Stimulated activated CD4-positive, alpha-beta T cell treated with anti-CD3 and anti-CD28 coated beads, Interleukin-1b, Interleukin-23, amount 100 ng/mL, for 48 hours (primary cell): ENCODE measurements at regions not wholly inside any gene's neighbourhood (a gene's known extent, or its start where the extent isn't known, plus 50 kb on each side); places are given as distances from the start of the nearest gene placed in this dataset.

ENCODE experiments used
- DNase-seq: peaks from one replicate; pipeline ENCODE4 v3.0.0-alpha.2; 2020

DNA sequence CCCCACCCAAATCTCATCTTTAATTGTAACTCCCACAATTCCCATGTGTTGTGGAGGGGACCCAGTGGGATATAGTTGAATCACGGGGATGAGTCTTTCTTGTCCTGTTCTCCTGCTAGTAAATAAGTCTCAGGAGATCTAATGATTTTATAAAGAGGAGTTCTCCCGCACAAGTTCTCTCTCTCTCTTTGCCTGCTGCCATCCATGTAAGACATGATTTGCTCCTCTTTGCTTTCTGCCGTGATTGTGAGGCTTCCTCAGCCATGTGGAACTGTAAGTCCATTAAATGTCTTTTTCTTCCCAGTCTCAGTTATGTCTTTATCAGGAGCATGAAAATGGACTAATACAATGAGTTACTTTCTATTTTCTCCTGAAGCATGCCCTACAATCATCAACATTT is 1158.5 kb downstream of the CDH18 start:
- no peak for DNase-seq

DNA sequence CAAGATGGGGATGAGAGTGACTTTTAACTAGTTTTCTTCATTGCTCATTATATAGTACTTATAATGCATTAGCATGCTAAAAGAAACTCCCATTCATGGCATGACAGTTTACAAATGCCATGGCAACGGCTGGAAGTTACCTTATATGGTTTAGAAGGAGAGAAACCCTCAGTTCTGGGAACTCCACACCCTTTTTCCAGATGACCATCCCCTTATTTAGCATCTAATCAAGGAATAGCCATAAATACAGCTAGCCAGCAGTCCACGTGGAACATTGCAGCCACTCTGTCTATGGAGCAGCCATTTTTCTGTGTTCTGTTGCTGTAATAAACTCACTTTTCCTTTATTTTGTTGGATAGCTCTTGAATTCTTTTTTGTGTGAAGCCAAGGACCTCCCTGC is 1137.8 kb downstream of the CDH18 start:
- no peak for DNase-seq

DNA sequence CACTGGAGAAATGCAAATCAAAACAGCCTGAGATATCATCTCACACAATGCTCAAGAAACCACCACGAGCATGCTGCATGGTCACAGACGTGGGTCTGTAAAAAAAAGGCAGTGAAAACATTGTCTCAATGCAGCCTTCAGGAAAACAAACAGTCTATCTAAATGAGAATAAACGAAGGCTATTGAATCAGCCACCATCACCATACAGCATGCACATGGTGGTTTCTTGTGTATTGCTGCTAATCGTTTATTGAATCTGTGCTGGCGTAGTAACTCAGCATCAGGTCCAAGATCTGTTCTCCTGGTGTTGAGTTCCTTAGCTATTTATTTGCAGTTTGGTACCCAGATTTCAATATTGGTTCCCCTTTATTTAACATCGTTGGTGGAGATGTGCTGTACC is 1115.0 kb downstream of the CDH18 start:
- no peak for DNase-seq

DNA sequence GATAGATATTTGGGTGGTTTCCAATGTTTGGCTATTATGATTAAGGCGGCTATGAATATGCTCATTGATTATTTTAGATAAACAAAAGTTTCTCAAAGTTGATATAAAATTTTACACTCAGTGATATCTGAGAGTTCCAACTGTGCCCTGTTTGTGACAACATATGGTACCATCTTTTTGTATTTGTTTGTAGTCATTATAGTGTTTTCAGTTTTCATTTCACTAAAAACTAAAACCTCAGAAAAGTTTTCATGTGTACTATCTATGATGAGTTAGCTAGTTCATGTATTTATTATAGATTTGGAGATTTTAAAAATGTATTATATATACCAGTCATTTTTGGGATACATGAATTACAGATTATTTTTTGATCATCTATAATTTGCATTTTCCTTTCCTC is 1111.4 kb downstream of the CDH18 start:
- no peak for DNase-seq

DNA sequence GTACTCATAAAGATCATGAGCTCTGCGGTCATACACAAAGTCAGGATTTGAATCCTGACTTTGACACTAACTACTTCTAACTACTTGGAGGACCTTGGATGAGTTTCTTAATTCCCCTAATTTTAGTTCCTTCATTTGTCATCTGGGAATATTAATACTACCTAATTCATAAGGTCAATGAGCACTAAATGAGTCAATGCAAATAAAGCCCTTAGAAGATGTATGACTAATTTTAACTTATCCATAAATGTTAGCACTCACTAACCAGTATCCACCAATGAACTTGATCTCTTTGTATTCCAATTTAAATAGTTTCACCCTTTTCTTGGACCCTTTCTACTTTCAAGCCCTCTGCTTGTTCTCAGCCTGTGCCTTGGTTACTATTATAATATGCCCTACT is 1106.4 kb downstream of the CDH18 start:
- DNase-seq = no peak

DNA sequence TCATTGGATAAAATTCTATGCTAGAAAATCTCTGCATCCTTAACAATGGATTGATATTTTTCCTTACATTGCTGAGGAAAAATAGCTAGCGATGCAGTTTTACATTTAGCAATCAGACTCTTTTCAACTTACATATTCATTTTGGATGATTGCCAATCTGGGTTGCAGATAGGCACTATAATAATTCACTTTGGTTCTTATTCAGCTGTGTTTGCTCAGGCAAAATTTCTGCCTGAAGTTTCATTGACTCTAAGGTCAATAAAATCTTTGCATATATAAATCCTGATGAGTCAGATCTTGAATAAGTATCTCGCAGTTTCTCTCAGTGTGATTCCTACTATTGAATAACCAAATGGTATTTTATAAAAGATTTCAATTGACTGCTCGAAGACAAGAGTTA is 1105.8 kb downstream of the CDH18 start:
- no peak for DNase-seq

DNA sequence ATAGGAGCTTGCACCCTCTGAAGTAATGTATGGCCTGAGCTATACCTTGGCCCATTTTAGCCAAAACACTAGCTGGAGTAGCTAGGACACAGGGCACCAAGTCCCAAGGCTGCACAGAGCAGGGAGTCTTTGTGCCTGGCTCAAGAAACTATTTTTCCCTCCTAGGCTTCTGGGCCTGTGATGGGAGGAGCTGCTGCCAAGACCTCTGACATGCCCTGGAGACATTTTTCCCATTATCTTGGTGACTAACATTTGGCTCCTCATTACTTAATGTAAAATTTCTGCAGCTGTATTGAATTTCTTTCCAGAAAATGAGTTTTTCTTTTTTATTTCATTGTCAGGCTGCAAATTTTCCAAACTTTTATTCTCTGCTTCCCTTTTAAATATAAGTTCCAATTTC is 1099.2 kb downstream of the CDH18 start:
- DNase-seq = no peak

DNA sequence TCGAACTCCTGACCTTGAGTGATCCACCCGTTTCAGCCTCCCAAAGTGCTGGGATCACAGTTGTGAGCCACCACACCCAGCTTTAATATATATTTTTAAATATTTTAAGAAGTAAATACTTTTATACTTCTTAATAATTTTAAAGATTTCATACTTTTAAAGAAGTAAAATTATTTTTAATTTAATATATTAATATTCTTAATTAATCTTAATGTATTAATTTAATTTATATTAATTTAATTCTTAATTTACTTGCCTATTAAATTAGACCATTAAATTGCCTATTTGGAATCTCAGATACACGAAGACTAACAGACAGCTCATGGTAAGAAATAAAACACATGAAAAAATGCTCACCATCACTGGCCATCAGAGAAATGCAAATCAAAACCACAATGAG is 1087.4 kb downstream of the CDH18 start:
- DNase-seq = no peak

DNA sequence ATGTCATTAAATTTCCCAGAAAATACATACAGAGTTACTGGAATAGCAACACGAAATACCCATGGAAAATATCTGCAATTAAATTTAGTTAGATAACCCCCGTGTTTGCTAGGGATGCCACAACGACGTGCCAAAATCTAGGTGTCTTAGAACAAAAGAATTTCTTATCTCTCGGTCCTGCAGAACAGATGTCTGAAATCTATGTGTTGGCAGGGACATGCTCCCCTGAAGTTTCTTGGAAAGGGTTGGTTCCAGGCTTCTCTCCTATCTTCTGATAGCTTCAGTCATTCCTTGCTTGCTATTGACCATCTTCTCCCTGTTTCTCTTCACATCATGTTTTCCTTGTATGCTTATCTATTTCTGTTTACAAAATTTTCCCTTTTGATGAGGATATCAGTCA is 1067.0 kb downstream of the CDH18 start:
- no peak for DNase-seq

DNA sequence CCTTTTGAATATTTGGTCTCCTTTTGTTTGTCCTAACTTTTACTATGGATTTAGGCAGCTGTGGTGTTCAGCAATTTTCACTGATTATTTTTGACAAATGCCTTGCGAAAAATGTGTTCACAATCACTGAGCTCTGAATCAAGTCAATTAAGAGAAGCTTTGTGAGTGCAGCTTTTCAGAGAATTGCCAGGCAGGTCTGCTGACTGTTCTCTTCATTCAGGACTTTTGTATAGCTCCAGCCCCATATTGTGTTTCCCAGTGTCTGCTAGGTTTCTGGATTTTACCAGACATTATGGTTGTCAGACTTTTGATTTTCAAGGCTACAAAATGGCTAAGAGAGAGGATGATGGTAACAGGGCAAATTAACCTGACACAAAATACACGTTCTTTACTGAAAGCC is 1055.9 kb downstream of the CDH18 start:
- no peak for DNase-seq

DNA sequence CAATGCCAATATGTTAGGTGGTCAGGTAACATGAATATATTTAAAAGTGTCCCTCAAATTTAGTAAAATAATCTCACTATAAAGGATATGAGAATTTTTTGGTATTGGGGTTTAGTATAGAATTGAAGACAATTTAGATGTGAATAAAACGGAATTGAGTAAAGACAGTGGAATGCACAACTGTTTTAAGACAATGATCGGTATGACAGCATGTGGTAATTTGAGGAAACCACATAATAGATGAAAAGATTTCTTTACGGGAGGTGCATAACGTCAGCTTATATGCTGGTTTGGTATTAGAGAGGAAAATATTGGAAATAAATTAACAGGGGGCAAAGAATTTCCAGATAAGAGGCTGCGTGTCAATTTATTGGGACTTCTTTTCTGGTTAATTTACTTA is 1043.2 kb downstream of the CDH18 start:
- no peak for DNase-seq

DNA sequence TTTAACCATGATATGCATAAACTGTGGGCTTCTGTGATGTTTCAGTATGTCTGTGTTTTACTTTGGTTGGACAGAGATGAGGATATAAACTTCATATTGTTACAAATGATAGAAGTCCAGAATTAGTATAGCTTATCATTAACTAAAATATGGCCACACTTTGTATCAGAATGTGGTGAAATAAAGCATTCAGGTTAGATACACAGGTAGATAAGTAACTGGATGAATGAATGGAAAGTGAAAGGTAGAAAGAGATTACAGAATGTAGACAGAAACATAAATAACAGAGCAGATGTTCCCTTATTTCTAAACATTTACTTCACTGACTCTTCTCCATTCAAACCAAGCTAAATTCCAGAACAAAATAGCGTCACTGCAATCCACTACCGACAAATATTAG is 1033.8 kb downstream of the CDH18 start:
- DNase-seq = no peak

DNA sequence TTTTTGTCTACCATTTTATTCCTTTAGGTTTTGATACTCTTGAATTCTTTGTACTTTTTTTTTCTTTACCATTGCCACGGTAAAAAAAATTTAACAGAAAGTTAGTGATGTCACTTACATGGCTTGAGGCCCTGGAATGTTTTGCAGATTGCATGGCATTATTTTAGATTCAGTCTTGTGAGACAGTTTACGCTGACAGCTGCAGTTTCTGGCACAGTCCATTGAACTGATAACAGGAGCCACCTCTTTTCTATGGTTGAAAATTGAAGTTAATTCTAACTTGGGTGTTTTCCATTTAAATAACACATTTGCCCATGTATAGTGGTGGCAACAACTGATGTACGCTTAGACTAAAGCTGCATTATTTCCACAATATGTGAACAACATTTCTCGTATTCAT is 1028.5 kb downstream of the CDH18 start:
- DNase-seq = no peak

DNA sequence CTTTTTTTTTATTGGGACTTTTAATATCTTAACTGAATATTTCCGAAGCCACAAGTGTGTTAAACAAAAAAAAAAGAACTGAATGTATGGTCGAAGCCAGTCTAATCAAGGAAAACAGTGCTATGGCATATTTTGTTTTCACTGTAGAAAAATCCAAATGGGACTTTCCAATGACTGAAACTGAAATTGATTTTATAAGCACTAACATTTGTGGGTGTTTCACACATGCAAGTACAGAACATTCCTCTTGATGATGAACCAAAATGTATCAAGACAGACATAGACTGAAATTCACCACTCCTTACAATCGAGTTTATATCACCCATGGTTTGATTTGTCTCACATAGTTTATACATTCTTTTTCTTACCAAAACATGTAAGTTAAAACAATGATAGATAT is 1026.8 kb downstream of the CDH18 start:
- DNase-seq = no peak

DNA sequence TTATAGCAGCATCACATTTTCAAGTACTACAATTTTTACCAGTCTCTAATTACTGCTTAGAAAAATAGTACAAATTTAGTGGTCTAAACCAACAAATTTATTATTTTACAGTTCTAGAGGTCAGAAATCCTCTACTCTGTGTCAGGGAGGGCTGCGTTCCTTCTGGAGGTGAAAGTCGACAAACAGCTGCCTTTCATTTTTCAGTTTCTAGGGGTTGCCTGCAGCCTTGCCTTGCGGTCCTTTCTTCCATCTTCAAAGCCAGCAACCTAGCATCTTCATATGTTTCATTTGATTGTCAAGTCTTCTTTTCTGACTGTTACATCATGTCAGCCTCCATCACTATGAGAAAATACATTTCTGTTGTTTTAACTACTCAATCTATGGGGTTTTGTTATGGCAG is 1022.1 kb downstream of the CDH18 start:
- DNase-seq = no peak

DNA sequence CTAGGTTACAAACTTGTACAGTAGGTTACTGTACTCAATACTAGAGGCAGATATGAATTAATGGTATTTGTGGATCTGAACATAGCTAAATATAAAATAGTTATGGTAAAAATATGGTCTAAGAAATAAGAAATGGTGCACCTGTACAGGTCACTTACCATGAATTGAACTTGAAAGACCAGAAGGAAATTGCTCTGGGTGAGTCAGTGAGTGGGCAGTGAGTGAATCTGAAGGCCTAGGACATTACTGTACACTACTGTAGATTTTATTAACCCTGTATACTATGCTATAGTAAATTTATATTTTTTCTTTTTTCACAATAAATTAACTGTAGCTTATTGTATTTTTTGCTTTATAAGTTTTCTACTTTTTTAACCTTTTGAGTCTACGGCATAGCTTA is 1020.4 kb downstream of the CDH18 start:
- no peak for DNase-seq

DNA sequence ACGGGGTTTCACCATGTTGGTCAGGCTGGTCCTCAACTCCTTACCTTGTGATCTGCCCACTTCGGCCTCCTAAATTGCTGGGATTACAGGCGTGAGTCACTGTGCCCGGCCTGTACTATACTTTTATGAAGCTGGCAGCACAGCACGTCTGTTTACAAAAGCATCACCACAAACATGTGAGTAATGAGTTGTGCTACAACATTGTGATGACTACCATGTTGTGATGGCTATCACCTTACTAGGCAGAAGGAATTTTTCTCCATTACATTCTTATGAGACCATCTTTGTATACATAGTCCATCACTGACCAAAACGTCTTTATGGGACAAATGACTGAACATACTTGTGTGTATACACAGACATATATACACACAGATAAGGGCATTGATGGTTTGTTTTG is 1019.0 kb downstream of the CDH18 start:
- DNase-seq = no peak

DNA sequence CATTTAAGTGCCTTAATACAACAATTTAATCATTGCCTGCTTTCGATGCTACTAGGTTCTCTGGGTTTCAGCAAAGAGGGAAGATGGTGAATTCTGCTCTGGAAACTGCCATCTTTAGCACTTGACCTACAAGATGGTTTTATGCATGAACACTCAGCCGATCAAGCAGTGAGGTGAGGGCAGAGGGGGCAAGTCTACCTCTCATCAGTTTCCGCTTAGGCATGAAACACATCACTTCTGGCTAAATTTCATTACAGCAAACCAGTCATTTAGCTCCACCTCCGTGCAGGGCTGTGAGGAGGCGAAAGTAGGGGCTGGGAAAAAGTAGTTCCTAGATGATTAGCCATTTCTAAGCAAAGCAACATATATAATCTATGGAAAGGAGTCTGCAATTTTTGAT is 1018.0 kb downstream of the CDH18 start:
- no peak for DNase-seq

DNA sequence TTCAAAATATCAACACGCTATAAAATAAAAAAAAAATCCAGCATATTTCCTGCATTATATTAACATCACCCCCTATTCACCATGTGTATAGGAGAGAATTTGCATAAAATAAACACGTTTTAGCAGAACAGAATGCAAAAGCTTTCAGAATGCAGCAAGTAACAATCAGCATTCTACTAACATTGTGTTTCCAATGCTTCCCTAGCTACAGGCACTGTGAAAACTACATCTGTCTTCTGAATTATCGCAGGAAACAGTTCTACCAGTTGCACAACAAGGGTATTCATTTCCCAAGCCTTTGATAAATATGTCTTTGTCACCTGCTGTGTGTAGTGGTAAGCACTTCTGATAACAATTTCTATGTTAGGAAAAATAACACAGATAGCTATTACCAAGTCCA is 1015.8 kb downstream of the CDH18 start:
- no peak for DNase-seq

DNA sequence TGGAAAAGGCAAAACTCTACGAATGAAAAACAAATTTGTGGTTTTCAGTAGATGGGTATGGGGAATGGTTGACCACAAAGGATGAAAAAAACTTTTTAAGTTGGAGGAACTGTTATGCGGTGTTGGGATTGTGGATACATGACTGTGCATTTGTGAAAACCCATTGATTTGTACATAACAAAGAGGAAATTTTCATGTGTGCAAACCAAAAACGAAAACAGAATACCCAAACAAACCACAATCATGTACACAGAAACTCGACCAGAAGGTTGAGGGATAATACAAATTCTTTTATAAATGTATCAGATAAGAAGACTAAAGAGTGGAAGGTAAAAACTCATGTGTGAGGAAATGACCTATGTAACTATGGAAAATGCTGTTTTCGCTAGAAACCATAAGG is 1012.4 kb downstream of the CDH18 start:
- no peak for DNase-seq

DNA sequence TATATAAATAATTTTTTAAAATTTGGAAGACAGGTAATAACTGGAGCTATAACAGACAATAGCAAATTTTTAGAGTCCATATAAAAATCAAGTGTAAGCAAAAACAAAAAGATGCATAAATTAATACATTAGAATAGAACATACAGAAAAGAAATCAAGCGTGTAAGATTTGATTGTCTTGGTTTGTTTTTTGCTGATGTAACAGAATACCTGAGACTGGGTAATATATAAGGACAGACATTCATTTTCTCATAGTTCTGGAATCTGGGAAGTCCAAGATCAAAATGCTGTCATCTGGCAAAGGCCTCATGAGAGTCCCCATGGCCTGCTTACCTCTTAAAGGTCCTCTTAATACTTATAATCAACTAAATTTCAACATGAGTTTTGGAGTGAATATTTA is 1010.1 kb downstream of the CDH18 start:
- DNase-seq = no peak

DNA sequence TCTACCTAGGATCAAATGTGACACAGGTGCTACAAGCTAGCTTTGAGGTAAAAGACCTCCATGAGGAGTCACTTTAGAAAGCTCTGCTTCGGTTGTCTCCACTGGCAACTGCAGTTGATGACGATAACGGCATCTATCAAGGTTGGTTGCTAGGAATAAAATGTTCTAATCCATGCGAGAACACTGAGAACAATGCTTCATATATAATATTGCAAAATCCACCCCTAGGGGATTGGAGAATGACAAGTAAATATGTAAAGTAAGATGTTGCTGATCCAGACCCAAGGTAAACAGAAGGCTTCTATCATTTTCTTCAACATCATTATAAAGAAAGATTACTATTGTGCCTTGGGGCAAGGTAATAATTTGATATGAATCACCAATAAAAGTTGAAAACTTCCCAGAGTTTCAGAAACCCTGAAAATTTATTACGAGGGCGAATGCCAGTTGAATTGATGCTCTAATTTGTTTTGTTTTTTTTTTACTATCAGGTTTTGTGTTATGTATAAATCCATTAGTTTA is 1003.4 kb downstream of the CDH18 start:
- no peak for DNase-seq

DNA sequence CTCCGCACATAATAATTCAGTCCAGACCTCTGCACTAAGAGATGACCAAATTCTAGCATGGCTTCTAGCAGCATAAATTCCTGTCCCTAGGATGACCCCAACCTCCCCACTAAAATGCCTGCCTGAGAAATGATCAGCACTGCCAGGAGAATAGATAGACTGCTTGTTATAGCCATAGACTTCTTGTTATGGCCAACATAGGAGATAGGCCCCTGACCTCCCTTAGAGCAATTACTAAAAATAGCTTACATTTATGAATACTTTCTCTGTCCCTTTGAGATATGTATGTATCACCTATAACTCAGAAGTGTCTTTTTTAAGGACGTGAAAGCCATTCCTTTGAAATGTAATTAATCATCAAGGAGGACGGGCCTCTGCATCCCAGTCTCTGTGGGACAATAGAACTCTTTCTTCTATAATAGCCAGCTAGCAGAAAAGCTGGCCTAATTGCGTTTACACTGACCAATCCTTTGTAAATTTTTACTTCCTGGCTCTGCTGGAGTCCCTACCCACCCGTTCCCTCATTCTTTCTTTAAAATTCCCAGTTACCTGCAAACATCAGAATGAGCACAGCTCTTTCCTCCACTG is 1002.7 kb downstream of the CDH18 start:
- DNase-seq = no peak

DNA sequence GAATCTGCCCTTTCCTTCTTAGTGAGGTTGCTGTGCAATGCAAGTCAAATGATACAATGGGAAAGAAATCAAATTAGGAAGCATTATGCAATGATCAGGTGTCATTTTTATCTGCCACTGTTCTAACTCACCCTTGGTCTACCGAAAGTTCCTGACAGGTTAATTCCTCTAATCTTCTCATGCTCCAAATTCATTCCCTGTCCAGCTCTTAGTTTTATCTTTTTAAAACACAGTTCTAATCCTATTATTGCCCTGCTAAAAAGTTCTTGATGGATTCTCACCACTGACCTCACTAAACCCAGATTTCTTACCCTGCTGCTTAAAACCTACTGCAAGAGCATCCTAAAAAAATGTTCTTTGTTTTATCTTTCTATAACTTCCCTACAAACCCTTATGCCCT is 1000.9 kb downstream of the CDH18 start:
- no peak for DNase-seq

DNA sequence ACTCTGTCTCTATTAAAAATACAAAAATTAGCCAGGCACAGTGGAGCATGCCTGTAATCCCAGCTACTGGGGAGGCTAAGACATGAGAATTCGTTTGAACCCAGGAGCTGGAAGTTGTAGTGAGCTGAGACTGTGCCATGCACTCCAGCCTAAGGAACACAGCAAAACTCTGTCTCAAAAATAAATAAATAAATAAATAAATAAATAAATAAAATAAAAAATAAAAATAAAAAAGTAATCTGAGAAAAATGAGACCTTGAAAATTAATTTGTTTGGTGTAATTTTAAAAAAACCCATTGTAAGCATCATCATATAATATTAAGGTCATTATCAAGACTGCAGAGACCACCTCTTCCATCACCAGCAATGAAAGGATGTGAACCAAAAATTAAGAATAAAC is 997.1 kb downstream of the CDH18 start:
- DNase-seq = no peak

DNA sequence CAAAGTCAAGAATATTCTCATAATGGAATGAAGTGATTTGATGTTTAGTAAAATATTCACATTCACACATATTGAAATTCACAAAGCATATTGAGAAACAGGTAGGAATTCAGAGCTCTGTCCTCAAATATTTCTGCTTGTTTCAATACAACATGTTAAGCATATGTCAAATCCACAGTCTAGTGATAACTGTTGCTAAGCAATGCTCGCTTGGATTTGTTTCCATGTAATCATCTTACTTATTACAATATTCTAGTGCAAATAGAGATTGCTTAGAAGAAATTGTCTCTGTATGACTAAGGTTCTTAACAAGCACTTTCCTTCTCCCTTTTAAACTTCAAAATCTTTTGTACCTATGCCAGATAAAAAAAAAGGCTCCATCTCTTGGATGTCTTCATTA is 995.7 kb downstream of the CDH18 start:
- DNase-seq = no peak
